Activated naive CD4-positive, alpha-beta T cell treated with anti-CD3 and anti-CD28 coated beads, Interleukin-2, amount 50 U/mL, for 72 hours (primary cell): ENCODE measurements at regions not wholly inside any gene's neighbourhood (a gene's known extent, or its start where the extent isn't known, plus 50 kb on each side); places are given as distances from the start of the nearest gene placed in this dataset.

Source experiments
- ATAC-seq, 2 donors: fragments of 150-1000 bp; cut with Tn5 transposase; 2 replicates each; pipeline ENCODE4 v1.10.0; 2021; ENCODE audit warnings: mild to moderate bottlenecking in 2 of 2, moderate library complexity in 2 of 2
- DNase-seq, 2 donors: peaks; one replicate each; pipeline ENCODE4 v3.0.0; 2021 to 2022; ENCODE audit warnings: low spot score in 2 of 2
- H3K27ac Mint-ChIP-seq, 2 donors: one replicate each; pipeline ENCODE4 v1.8.0; 2022; ENCODE audit warnings: mild to moderate bottlenecking in 2 of 2, mixed read lengths in 2 of 2
- H3K36me3 Mint-ChIP-seq, 2 donors: one replicate each; pipeline ENCODE4 v1.8.0; 2022; ENCODE audit warnings: mixed read lengths in 2 of 2
- H3K9me3 Mint-ChIP-seq, 2 donors: one replicate each; pipeline ENCODE4 v1.8.0; 2022; ENCODE audit warnings: mixed read lengths in 2 of 2

DNA sequence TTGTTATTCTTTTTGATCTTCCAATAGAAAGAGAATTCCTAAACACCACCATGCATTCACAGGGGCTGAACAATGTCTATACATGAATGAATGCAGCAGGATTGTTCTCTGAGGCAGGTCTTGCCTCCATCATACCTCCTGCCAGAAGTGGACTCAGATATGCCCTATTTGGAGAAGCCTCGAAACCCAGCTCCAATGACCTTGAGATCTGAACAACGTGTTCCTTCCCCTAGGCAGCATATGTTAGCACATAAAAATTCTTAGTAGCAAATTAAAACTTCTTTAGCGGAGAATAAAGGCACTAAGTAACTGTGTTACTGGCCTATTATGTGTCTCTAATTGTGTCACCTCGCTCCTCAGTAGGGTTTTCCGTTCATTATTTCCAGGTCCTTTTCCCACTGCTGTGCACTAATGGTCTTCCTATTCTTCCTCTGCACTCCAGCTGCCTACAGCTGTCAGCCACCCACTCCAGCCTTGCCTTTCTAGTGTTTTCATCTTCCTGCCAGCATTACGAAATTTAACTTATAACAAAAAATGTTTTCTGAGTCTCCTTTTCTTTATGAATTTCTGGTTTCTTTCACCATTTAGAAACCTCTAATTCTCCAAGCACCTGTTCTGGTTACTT is 62.6 kb upstream of the IGF1 start:
- no peak for ATAC-seq
- no peaks in the 10 kb centered on the region for H3K9me3 Mint-ChIP-seq
- no peaks in the 10 kb centered on the region for H3K36me3 Mint-ChIP-seq
- no peak overlapping the region for H3K27ac Mint-ChIP-seq
- DNase-seq, result no peak

DNA sequence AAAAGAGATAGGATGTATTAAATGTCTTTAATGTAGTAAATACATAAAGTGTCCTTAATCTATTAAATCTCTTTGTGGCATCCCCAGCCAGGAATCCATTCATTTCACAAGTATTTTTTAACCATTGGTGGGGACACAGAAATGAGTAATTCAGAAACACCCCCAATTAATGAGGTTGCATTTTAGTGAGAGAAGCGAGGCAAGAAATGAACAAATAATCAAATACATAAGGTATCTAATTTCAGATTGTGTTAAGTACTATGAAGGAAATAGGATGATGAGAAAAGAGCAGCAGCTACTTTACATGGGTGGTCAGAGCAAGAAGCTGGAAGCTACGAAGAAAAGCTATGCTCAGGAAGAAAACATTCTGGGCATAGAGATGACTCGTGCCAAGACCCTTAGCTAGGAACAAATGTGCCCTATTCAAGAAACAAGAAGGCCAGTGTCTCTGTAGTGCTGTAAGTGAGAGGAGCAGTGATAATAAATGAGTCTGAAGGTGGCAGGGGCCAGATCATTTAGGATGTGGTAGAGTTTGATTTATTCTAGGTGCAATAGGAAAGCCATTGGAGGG is 60.5 kb upstream of the IGF1 start:
- ATAC-seq, result no peak
- no peak overlapping the region for H3K27ac Mint-ChIP-seq
- no peak for DNase-seq
- H3K36me3 Mint-ChIP-seq, result no peaks in the 10 kb centered on the region
- no peaks in the 10 kb centered on the region for H3K9me3 Mint-ChIP-seq

DNA sequence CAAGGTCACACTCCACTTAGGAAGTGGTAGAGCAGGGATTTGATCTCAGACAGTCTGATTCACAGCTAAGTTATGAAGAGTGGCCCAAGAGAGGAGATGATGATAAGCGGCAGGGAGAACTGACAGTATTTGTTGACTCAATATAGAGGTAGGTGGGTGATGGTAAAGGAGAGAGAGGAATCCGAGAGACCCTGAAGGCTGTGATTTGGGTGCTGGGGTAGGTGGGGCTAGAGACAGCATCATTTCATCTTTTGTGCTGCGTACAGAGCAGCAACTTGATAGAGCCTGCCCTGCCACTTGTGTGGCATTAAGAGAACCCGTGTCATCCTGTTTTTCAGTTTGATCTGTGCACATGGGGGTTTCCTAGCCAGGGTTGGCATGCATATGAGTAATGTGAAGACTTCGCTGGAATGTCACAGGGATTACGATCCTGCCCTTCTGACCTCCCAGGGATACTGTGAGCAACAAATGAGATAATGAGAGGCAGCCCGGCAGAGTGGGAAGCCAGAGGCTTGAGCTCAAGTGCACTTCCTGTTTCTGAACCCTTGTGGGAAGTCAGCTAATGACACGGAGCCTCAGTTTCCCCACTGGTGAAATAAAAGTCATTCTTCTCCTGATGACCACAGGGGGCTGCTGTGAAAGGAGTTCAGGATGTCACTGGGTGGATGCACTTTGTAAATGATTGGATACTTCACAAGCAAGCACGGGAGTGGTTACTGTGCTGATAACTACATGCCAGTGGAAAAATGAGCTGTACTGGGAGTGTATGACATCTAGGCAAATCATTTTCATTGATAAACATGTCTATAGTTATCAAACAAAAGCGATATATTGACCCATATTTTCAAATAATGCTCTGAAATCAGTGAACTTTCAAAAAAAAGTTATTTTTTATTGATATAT is 59.5 kb upstream of the IGF1 start:
- no peak overlapping the region for H3K27ac Mint-ChIP-seq
- ATAC-seq, result no peak
- no peaks in the 10 kb centered on the region for H3K36me3 Mint-ChIP-seq
- no peaks in the 10 kb centered on the region for H3K9me3 Mint-ChIP-seq
- no peak for DNase-seq

DNA sequence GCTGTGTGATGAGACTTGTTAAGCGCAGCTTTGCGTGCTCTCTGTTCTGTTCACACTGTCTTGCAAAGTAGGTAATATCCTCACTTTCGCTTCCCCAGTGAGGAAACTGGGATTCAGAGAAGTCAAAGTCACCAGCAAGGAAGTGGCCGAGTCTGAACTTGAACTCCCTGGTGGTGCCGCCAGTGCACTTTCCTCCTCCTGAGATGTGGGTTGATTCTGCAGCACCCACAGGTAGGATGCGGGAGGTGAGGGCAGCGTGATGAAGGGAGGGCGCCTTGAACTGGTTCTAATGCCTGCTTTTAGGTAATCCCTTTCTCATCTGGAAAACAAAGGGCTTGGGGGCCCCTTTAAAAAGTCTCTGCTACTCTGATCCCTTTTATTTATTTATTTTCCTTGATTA is 54.9 kb upstream of the IGF1 start:
- ATAC-seq, result no peak
- no peak for DNase-seq
- H3K36me3 Mint-ChIP-seq, result no peaks in the 10 kb centered on the region
- H3K27ac Mint-ChIP-seq, result no peak overlapping the region
- no peaks in the 10 kb centered on the region for H3K9me3 Mint-ChIP-seq

DNA sequence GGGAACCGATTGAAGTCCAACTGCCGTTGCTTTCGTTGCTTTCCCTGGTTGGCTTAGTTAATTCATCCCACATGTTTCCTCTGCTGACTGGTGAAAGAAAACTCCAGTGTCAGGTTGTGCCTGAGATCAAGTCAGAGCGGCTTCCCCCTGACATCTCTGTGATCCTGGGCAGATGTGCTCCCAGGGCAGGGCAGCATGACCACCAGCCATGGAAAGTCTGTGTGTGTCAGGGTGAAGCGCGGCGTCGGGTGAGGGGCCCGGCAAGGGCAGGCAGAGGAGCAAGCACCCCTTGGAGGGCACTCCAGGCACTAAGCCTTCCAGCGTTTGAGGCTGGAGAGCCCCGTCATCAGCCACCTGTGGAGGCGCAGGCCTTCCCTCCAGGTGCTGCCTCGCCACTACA is 54.5 kb upstream of the IGF1 start:
- DNase-seq (no peak), ATAC-seq (no peak)
- Mint-ChIP-seq H3K9me3 (no peaks in the 10 kb centered on the region), H3K36me3 (no peaks in the 10 kb centered on the region), H3K27ac (no peak overlapping the region)

DNA sequence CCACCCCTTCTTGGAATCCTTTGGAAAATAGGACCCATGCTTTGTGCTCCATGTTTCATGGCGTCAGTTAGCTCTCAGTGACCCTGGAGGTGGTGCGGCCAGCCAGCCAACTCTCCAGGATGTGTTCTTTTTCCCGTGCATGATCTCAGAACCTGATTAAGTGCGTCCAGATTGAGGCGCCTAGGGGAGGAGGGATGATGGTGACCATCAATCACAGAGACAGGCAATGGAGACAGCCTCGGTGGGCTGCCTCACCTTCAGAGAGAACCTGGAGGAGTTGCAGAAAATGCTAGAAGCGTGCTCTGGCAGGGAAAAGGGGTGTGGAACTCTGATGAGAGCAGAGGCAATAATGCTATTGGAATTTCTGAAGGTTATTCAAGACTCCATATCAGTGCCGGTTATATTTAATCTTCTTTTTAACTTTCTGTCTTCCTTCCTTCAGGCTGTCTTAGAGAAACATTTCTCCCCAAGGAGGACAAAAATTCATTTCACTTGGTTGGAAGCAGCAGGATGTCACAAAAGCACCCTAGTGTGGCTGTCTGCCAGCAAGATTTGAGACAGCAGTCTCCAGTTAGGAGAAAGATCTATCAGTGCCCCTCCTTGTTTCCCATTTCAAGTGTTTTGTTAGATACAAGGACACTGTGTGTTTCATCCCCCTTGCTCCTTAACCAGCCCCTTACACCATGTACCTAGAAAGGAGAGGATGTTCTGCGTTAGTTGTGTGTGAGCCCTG is 53.3 kb upstream of the IGF1 start:
- ATAC-seq, result no peak
- H3K36me3 Mint-ChIP-seq, result no peaks in the 10 kb centered on the region
- H3K27ac Mint-ChIP-seq, result no peak overlapping the region

More for the DNA sequence above, 53.3 kb upstream of the IGF1 start:
- no peaks in the 10 kb centered on the region for H3K9me3 Mint-ChIP-seq
- DNase-seq, result no peak
